B cell (primary cell): ENCODE measurements at regions not wholly inside any gene's neighbourhood (a gene's known extent, or its start where the extent isn't known, plus 50 kb on each side); places are given as distances from the start of the nearest gene placed in this dataset.

Experiments used
- ATAC-seq: fragments of 200-7000 bp; cut with Tn5 transposase; one replicate; pipeline ENCODE4 v1.10.0; 2021; ENCODE audit warnings: low read depth, mild to moderate bottlenecking, moderate number of reproducible peaks, moderate library complexity
- CTCF ChIA-PET: fragments of 350-600 bp; sonication (Branson Sonifier 250); formaldehyde crosslinking; loops from one replicate; lab custom pipeline; 2021; ENCODE audit warnings: antibody characterized with exemption, inconsistent platforms; lab: Charles Lee
- POLR2A ChIA-PET: fragments of 350-600 bp; sonication (Branson Sonifier 250); formaldehyde crosslinking; loops from one replicate; lab custom pipeline; 2021; ENCODE audit warnings: antibody characterized with exemption; lab: Charles Lee
- DNase-seq: peaks from one replicate; pipeline ENCODE4 v3.0.0; 2013
- H2AFZ ChIP-seq: 2 replicates; pipeline ENCODE4 v1.6.1; 2012; ENCODE audit warnings: mild to moderate bottlenecking, low read depth, low read length; ENCODE audit not compliant: insufficient read depth, poor library complexity, severe bottlenecking
- H3K27ac ChIP-seq, 2 donors: 1 replicate in 1 of 2; 2 replicates in 1 of 2; pipeline ENCODE4 v1.5.1; 2012 to 2013; ENCODE audit warnings: low read length in 2 of 2, mild to moderate bottlenecking in 2 of 2, moderate library complexity in 1 of 2
- H3K27me3 ChIP-seq, 4 experiments: fragments of 200-600 bp in 1 of 4; sonication (generic) in 1 of 4; replicated peaks in 1 of 4; 1 replicate in 2 of 4; 2 replicates in 2 of 4; pipeline versions ENCODE4 v1.6.1 to v1.7.0; 2013 to 2016; ENCODE audit warnings: low read length in 3 of 4, mild to moderate bottlenecking in 2 of 4, mixed read lengths in 1 of 4, moderate library complexity in 1 of 4; ENCODE audit not compliant: insufficient read depth in 4 of 4, control insufficient read depth in 3 of 4; ENCODE audit errors: control extremely low read depth in 1 of 4
- H3K36me3 ChIP-seq, 2 experiments: replicated peaks in 1 of 2; 1 replicate in 1 of 2; 2 replicates in 1 of 2; pipeline versions ENCODE4 v1.6.1 to v1.7.1; 2013; ENCODE audit warnings: low read length in 1 of 2; ENCODE audit not compliant: insufficient read depth in 2 of 2, control insufficient read depth in 1 of 2; ENCODE audit errors: control extremely low read depth in 1 of 2, extremely low read depth in 1 of 2
- H3K4me1 ChIP-seq, 2 donors: fragments of 200-600 bp in 1 of 2; sonication (generic) in 1 of 2; 1 replicate in 1 of 2; 2 replicates in 1 of 2; pipeline versions ENCODE4 v1.5.1 to v1.6.1; 2013 to 2017; ENCODE audit warnings: low read length in 2 of 2; ENCODE audit not compliant: control insufficient read depth in 2 of 2, insufficient read depth in 2 of 2
- H3K4me2 ChIP-seq: replicated peaks from 2 replicates; pipeline ENCODE3; 2012; ENCODE audit warnings: mild to moderate bottlenecking, low read depth, low read length; ENCODE audit not compliant: poor library complexity, severe bottlenecking
- H3K4me3 ChIP-seq, 5 experiments: fragments of 200-600 bp in 1 of 5; sonication (generic) in 1 of 5; 1 replicate in 3 of 5; 2 replicates in 2 of 5; pipeline versions ENCODE4 v1.5.1 to v1.7.0; 2011 to 2016; ENCODE audit warnings: low read length in 4 of 5, mild to moderate bottlenecking in 4 of 5, low read depth in 2 of 5, control low read depth in 1 of 5, moderate library complexity in 1 of 5; ENCODE audit not compliant: insufficient read depth in 1 of 5; ENCODE audit errors: control extremely low read depth in 1 of 5, extremely low read depth in 1 of 5
- H3K79me2 ChIP-seq: fragments of 200-600 bp; sonication (generic); one replicate; pipeline ENCODE4 v1.6.0; 2016; ENCODE audit warnings: low read length; ENCODE audit not compliant: control insufficient read depth, insufficient read depth
- H3K9ac ChIP-seq: fragments of 200-600 bp; sonication (generic); 2 replicates; pipeline ENCODE4 v1.6.1; 2017; ENCODE audit warnings: mild to moderate bottlenecking, low read length, moderate library complexity
- H3K9me3 ChIP-seq, 3 donors: one replicate each; pipeline versions ENCODE4 v1.6.1 to v1.7.1; 2013; ENCODE audit warnings: low read length in 2 of 3; ENCODE audit not compliant: control insufficient read depth in 2 of 3, insufficient read depth in 1 of 3; ENCODE audit errors: control extremely low read depth in 1 of 3
- H4K20me1 ChIP-seq: 2 replicates; pipeline ENCODE4 v1.6.0; 2012; ENCODE audit warnings: mild to moderate bottlenecking, low read length; ENCODE audit not compliant: insufficient read depth, control insufficient read depth, poor library complexity, severe bottlenecking
- H3K27ac Mint-ChIP-seq: one replicate; pipeline ENCODE4 v1.8.0; 2021; ENCODE audit warnings: mixed read lengths
- H3K27me3 Mint-ChIP-seq: one replicate; pipeline ENCODE4 v1.8.0; 2021; ENCODE audit warnings: mixed read lengths
- H3K4me1 Mint-ChIP-seq: one replicate; pipeline ENCODE4 v1.8.0; 2021; ENCODE audit warnings: mixed read lengths
- H3K4me3 Mint-ChIP-seq: one replicate; pipeline ENCODE4 v1.8.0; 2021; ENCODE audit warnings: mixed read lengths
- H3K9me3 Mint-ChIP-seq: one replicate; pipeline ENCODE4 v1.8.0; 2022; ENCODE audit warnings: mixed read lengths; ENCODE audit not compliant: insufficient read depth
- CTCF ChIP-seq: fragments of 200-600 bp; IDR thresholded peaks from one replicate; pipeline ENCODE4 v1.8.0; 2022; ENCODE audit warnings: antibody characterized with exemption, mild to moderate bottlenecking
- EZH2 ChIP-seq: IDR thresholded peaks from 2 replicates; pipeline ENCODE4 v1.6.1; 2012; ENCODE audit warnings: borderline replicate concordance, low read depth, mild to moderate bottlenecking, moderate library complexity, low read length; ENCODE audit not compliant: insufficient read depth, poor library complexity, severe bottlenecking
- WGBS: methylation state at CpG from one replicate; pipeline ENCODE4 v1.1.5; 2013; ENCODE audit warnings: missing lambda C conversion rate; ENCODE audit not compliant: insufficient coverage; 5-methylcytosine and 5-hydroxymethylcytosine counted together
- intact Hi-C: fragments of 100-400 bp; cut with micrococcal nuclease; formaldehyde crosslinking; loops from one replicate; pipeline ENCODE4 v1.10.0; 2022

GRCh38 chr5:29229461-29229860 is 1964.0 kb upstream of the CDH6 start:
- POLR2A ChIA-PET = no interaction called here
- ATAC-seq = no peak

DNA sequence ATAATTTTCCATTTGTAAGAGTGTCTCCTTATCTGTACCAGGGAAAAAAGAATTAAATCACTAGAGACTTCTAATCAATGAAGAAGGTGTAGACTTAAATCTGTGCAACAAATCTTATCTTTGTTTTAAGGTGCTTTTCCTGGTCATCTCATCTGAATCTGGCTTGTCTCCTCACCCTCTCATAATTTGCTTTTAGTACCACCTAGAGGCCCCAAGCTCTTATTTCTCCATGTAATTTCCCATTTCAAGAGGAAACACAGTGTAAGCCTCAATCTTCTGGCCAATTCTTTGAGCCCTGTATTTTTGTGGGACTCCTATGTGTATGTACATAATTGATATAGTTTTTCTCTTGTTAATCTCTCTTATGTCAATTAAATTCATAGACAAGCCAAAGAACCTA is 1975.3 kb upstream of the CDH6 start:
- no peak overlapping the region for H3K9ac ChIP-seq
- no peak overlapping the region for H3K27ac Mint-ChIP-seq
- H3K27ac ChIP-seq = no peak overlapping the region
- POLR2A ChIA-PET = no interaction called here
- CTCF ChIA-PET = no interaction called here
- H3K9me3 ChIP-seq = no peaks in the 10 kb centered on the region
- peaks cover 2% of the 10 kb centered on the region for H3K9me3 Mint-ChIP-seq
- no peak overlapping the region for H3K4me3 ChIP-seq
- H3K4me1 Mint-ChIP-seq = no peaks in the 10 kb centered on the region
- no peaks in the 10 kb centered on the region for H3K4me1 ChIP-seq
- no peak overlapping the region for H3K4me3 Mint-ChIP-seq
- no peaks in the 10 kb centered on the region for H3K27me3 ChIP-seq
- DNase-seq = no peak
- intact Hi-C loops = no loop called here
- H3K27me3 Mint-ChIP-seq = no peaks in the 10 kb centered on the region
- no peak overlapping the region for H2AFZ ChIP-seq
- H3K36me3 ChIP-seq = no peaks in the 10 kb centered on the region
- H4K20me1 ChIP-seq = no peaks in the 10 kb centered on the region
- no peaks in the 10 kb centered on the region for H3K79me2 ChIP-seq
- no peak for TF ChIP-seq EZH2
- no peak for TF ChIP-seq CTCF
- no peak overlapping the region for H3K4me2 ChIP-seq
- no peak for ATAC-seq

More at GRCh38 chr5:29229461-29229860, 1964.0 kb upstream of the CDH6 start:
- peaks cover 0 to 3% (median 0%) of the 10 kb centered on the region in 3 donors for H3K9me3 ChIP-seq
- H3K4me3 ChIP-seq = no peak overlapping the region
- no peak for DNase-seq
- no peak for TF ChIP-seq EZH2
- no peak for TF ChIP-seq CTCF
- no peaks in the 10 kb centered on the region for H3K79me2 ChIP-seq
- Mint-ChIP-seq H3K9me3 (no peaks in the 10 kb centered on the region), H3K27me3 (no peaks in the 10 kb centered on the region), H3K27ac (no peak overlapping the region), H3K4me3 (no peak overlapping the region), H3K4me1 (no peaks in the 10 kb centered on the region)
- H3K4me1 ChIP-seq = no peaks in the 10 kb centered on the region
- intact Hi-C loops = no loop called here
- no peak overlapping the region for H3K9ac ChIP-seq
- H3K4me2 ChIP-seq = no peak overlapping the region
- H4K20me1 ChIP-seq = no peaks in the 10 kb centered on the region
- H3K27me3 ChIP-seq = no peaks in the 10 kb centered on the region
- CTCF ChIA-PET = no interaction called here
- H2AFZ ChIP-seq = no peak overlapping the region
- no peak overlapping the region for H3K27ac ChIP-seq
- no peaks in the 10 kb centered on the region for H3K36me3 ChIP-seq
- no CpG with 5 or more reads among the region's 2 CpGs for WGBS
